ENCODE measurements at regions not wholly inside any gene's neighbourhood (a gene's known extent, or its start where the extent isn't known, plus 50 kb on each side); places are given as distances from the start of the nearest gene placed in this dataset. TPM values are rescaled to one million over a fixed set of nuclear protein-coding genes. Genes with fewer than 3 reads are reported as not detected.
A peak's percentile ranks its signal among the peaks of the same experiment; 100 is the strongest.

DNA sequence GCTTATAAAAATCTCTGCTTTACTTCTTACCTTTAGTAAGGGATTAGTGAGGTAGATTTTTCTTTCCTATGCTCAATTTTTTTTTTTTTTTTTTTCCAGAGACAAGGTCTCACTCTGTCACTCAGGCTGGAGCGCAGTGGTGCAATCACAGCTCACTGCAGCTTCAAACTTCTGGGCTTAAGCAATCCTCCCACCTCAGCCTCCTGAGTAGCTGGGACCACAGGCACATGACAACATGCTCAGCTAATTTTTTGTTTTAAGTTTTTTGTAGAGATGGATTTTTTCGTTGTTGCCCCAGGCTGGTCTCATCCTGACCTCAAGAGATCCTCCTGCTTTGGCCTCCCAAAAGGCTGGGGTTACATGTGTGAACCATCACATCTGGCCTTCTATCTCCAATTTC, 58.9 kb upstream of the RREB1 start:
- DNase-seq (ENCODE audit: low read depth), result no peak

DNA sequence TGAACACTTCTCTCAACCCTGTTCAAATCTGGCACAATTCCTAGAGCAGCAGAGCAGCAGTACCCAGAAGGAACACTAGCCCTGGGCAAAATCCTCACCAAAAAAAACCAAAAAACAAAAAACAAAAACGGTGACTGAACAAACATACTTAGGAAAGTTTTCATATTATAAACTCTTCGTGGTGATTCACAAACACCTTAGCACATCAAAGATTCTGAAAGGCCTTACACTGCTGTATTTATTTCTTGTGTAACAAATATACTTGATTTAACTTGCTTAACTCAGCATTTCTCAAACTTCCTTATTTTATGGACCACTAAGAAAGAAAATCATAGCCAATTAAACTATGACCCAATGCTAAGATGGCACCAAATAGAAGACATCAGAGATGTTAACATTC, 57.8 kb upstream of the RREB1 start:
- DNase-seq (ENCODE audit: low read depth), result no peak

- DNase-seq (ENCODE audit: low read depth), result peak; percentile 85
Observed at GRCh38 chr6:7050872-7051779, 56.6 kb upstream of the RREB1 start.

- no peak for DNase-seq (ENCODE audit: low read depth)
Observed at GRCh38 chr6:7051780-7052442, 55.9 kb upstream of the RREB1 start.

GRCh38 chr6:7052443-7053011, 55.2 kb upstream of the RREB1 start:
- DNase-seq (ENCODE audit: low read depth), result peak; percentile 14

DNA sequence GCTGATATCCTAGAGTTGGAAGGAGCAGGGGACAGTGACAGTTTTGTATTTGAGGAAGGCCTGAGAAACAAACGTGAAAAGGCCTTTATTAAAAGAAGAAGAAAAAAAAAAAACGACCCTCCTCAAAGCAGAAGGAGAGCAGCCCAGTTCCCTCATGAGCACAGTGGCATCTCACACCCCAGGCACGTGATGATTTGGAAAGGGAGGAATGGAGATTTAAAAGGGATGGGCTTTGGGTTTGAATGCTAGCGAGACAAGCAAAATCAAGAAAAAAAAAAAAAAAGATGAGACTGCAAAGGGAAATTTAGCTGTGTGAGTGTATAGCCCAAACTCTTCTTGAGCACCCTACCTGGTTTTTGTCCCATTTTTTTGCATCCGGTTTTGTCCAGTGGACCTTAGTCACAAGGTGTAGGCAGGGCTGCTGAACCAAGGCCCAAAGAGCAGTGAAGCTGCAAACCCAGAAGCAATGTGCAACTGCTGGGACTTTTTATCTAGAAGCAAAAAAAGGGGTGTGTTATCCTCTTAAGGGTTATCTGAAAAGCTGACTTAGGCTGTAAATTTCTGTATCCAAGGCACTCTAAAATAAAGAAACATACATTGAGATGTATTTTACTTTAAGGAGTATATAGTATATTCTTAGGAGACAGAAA, 54.5 kb upstream of the RREB1 start:
- no peak for DNase-seq (ENCODE audit: low read depth)

Small RNAs in the stretch of these regions (small RNA-seq; reads per million reads assigned to genes)
- gene RN7SL554P, result not detected
